Caco-2 (cell line): ENCODE measurements at regions not wholly inside any gene's neighbourhood (a gene's known extent, or its start where the extent isn't known, plus 50 kb on each side); places are given as distances from the start of the nearest gene placed in this dataset.

Experiments
- BruUV-seq: library from RNA; stranded (reverse); fragments of 400-500 nt; replicated peaks from 2 replicates; lab custom pipeline; 2021; lab: Mats Ljungman, UMichigan
- CTCF ChIA-PET: fragments of 300-600 bp; sonication (Branson Sonifier 250); formaldehyde crosslinking; loops from one replicate; lab custom pipeline; 2022; ENCODE audit warnings: antibody characterized with exemption; lab: Charles Lee
- POLR2A ChIA-PET: fragments of 300-600 bp; sonication (Branson Sonifier 250); formaldehyde crosslinking; loops from one replicate; lab custom pipeline; 2022; ENCODE audit warnings: antibody characterized with exemption; lab: Charles Lee
- DNase-seq, 2 experiments: peaks; one replicate each; pipeline versions ENCODE4 v3.0.0 to v3.0.0-alpha.2; 2020 to 2022
- H3K27me3 ChIP-seq: replicated peaks from 2 replicates; pipeline ENCODE4 v1.6.0; 2011; ENCODE audit warnings: low read length; ENCODE audit not compliant: control insufficient read depth, insufficient read depth
- H3K36me3 ChIP-seq: 2 replicates; pipeline ENCODE4 v1.5.1; 2011; ENCODE audit warnings: low read length; ENCODE audit not compliant: control insufficient read depth, insufficient read depth
- H3K4me1 ChIP-seq: fragments of 250-450 bp; sonication (Bioruptor Pico); 2 replicates; pipeline ENCODE4 v1.5.1; 2020; ENCODE audit warnings: mild to moderate bottlenecking
- H3K4me3 ChIP-seq: 2 replicates; pipeline ENCODE4 v1.5.1; 2011; ENCODE audit warnings: low read depth, mild to moderate bottlenecking, control low read depth, low read length
- H3K9me3 ChIP-seq: fragments of 250-450 bp; sonication (Bioruptor Pico); 2 replicates; pipeline ENCODE4 v1.5.1; 2020; ENCODE audit warnings: mild to moderate bottlenecking, moderate library complexity
- H3K27ac Mint-ChIP-seq: one replicate; pipeline ENCODE4 v1.8.0; 2022; ENCODE audit warnings: mixed read lengths; ENCODE audit not compliant: unreplicated experiment
- H3K27me3 Mint-ChIP-seq: one replicate; pipeline ENCODE4 v1.8.0; 2022; ENCODE audit warnings: mixed read lengths; ENCODE audit not compliant: insufficient read depth, unreplicated experiment
- H3K36me3 Mint-ChIP-seq: one replicate; pipeline ENCODE4 v1.8.0; 2022; ENCODE audit warnings: mild to moderate bottlenecking, mixed read lengths; ENCODE audit not compliant: insufficient read depth, unreplicated experiment
- H3K4me1 Mint-ChIP-seq: one replicate; pipeline ENCODE4 v1.8.0; 2022; ENCODE audit warnings: low read depth, mixed read lengths; ENCODE audit not compliant: unreplicated experiment
- H3K4me3 Mint-ChIP-seq: one replicate; pipeline ENCODE4 v1.8.0; 2022; ENCODE audit warnings: mild to moderate bottlenecking, moderate library complexity, mixed read lengths; ENCODE audit not compliant: unreplicated experiment
- H3K9me3 Mint-ChIP-seq: one replicate; pipeline ENCODE4 v1.8.0; 2022; ENCODE audit warnings: mixed read lengths; ENCODE audit not compliant: unreplicated experiment
- CTCF ChIP-seq, 2 experiments: fragments of 200-600 bp in 1 of 2; IDR thresholded peaks; 1 replicate in 1 of 2; 2 replicates in 1 of 2; pipeline versions ENCODE4 v1.5.1 to v1.8.0; 2011 to 2022; ENCODE audit warnings: antibody characterized with exemption in 1 of 2, control low read depth in 1 of 2, inconsistent platforms in 1 of 2, low read depth in 1 of 2, low read length in 1 of 2, mild to moderate bottlenecking in 1 of 2, moderate library complexity in 1 of 2; ENCODE audit not compliant: insufficient read depth in 1 of 2, severe bottlenecking in 1 of 2, unreplicated experiment in 1 of 2
- intact Hi-C: fragments of 100-400 bp; cut with micrococcal nuclease; formaldehyde crosslinking; loops from one replicate; pipeline ENCODE4 v1.10.0; 2022; ENCODE audit not compliant: unreplicated experiment

GRCh38 chr7:47217086-47217485, 364.8 kb downstream of the TNS3 start:
- peaks cover 2% of the 10 kb centered on the region for H3K9me3 Mint-ChIP-seq
- Histone ChIP-seq H3K36me3 (no peaks in the 10 kb centered on the region), H3K9me3 (no peaks in the 10 kb centered on the region), H3K4me1 (peaks cover 6% of the 10 kb centered on the region; the same call in 1 of the 2 replicates), H3K4me3 (no peak overlapping the region), H3K27me3 (no peaks in the 10 kb centered on the region)
- H3K27me3 Mint-ChIP-seq = peaks cover 3% of the 10 kb centered on the region
- H3K36me3 Mint-ChIP-seq = no peaks in the 10 kb centered on the region
- BruUV-seq = no TSS peak
- H3K4me3 Mint-ChIP-seq = no peak overlapping the region
- H3K4me1 Mint-ChIP-seq = peaks cover 4% of the 10 kb centered on the region
- intact Hi-C loops = no loop called here
- POLR2A ChIA-PET = no interaction called here
- TF ChIP-seq CTCF (IDR thresholded peaks at IDR 0.05; ENCODE audit: insufficient read depth in 1 of 2, low read depth in 1 of 2, low read length in 1 of 2, severe bottlenecking in 1 of 2, unreplicated experiment in 1 of 2) = no peak
- DNase-seq = no peak
- no peak overlapping the region for H3K27ac Mint-ChIP-seq
- CTCF ChIA-PET = no interaction called here

- no peak overlapping the region for H3K4me3 ChIP-seq
- no peaks in the 10 kb centered on the region for H3K36me3 ChIP-seq
- TF ChIP-seq CTCF (IDR thresholded peaks at IDR 0.05; ENCODE audit: insufficient read depth in 1 of 2, low read depth in 1 of 2, low read length in 1 of 2, severe bottlenecking in 1 of 2, unreplicated experiment in 1 of 2) = no peak
- peaks cover 10% of the 10 kb centered on the region for H3K4me1 ChIP-seq
- POLR2A ChIA-PET = no interaction called here
- no TSS peak for BruUV-seq
- Mint-ChIP-seq H3K4me3 (no peak overlapping the region), H3K27ac (no peak overlapping the region), H3K27me3 (peaks cover 3% of the 10 kb centered on the region), H3K4me1 (peaks cover 10% of the 10 kb centered on the region), H3K36me3 (no peaks in the 10 kb centered on the region), H3K9me3 (peaks cover 8% of the 10 kb centered on the region)
- no peaks in the 10 kb centered on the region for H3K27me3 ChIP-seq
- DNase-seq = no peak
- intact Hi-C loops = no loop called here
- CTCF ChIA-PET = no interaction called here
- H3K9me3 ChIP-seq = no peaks in the 10 kb centered on the region
Measured at GRCh38 chr7:47216439-47216838, 365.5 kb downstream of the TNS3 start.

GRCh38 chr7:47215640-47216039, 366.3 kb downstream of the TNS3 start:
- Mint-ChIP-seq H3K9me3 (peaks cover 11% of the 10 kb centered on the region), H3K4me3 (no peak overlapping the region), H3K36me3 (no peaks in the 10 kb centered on the region), H3K27ac (no peak overlapping the region), H3K27me3 (peaks cover 3% of the 10 kb centered on the region), H3K4me1 (peaks cover 12% of the 10 kb centered on the region)
- ChIA-PET POLR2A (no interaction called here), CTCF (no interaction called here)
- Histone ChIP-seq H3K9me3 (no peaks in the 10 kb centered on the region), H3K4me1 (peaks cover 18% of the 10 kb centered on the region), H3K4me3 (no peak overlapping the region), H3K36me3 (no peaks in the 10 kb centered on the region), H3K27me3 (no peaks in the 10 kb centered on the region)
- BruUV-seq = no TSS peak
- intact Hi-C loops = no loop called here
- no peak for DNase-seq
- no peak for TF ChIP-seq CTCF (IDR thresholded peaks at IDR 0.05; ENCODE audit: insufficient read depth in 1 of 2, low read depth in 1 of 2, low read length in 1 of 2, severe bottlenecking in 1 of 2, unreplicated experiment in 1 of 2)
